ENCODE measurements at regions not wholly inside any gene's neighbourhood (a gene's known extent, or its start where the extent isn't known, plus 50 kb on each side); places are given as distances from the start of the nearest gene placed in this dataset.

DNA sequence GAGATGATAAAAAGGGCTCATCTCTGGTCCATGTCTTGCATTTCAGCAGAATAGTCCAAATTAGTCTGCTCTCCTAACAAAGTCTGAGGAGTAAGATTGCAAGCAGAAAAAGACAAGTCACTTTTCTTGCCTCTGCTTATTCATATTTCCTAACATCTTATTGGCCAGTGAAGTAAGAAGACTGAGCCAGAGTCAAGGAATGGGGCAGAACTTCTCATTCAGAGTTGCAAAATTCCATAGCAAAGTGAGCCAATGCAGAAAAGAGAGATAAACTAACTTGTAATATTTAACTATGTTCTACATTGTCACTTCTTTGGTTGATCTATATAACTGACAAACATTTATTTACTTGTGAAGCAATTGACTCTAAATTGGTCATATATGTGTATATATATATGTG lies 2304.0 kb downstream of the ARAP2 start:
- Histone ChIP-seq H3K27ac (ENCODE audit: low read length) (no peak overlapping the region), H3K36me3 (ENCODE audit: control insufficient read depth, insufficient read depth, low read length) (no peaks in the 10 kb centered on the region), H3K9me3 (ENCODE audit: control insufficient read depth, insufficient read depth, low read depth, low read length) (no peaks in the 10 kb centered on the region), H3K27me3 (ENCODE audit: control insufficient read depth, insufficient read depth, low read length) (no peaks in the 10 kb centered on the region), H3K4me3 (ENCODE audit: low read depth in 2 of 2, low read length in 2 of 2) (no peak overlapping the region), H3K4me1 (ENCODE audit: control insufficient read depth, insufficient read depth, low read length) (no peaks in the 10 kb centered on the region)
- POLR2A ChIA-PET = no interaction called here
- no peak for TF ChIP-seq POLR2AphosphoS5 (IDR thresholded peaks at IDR 0.05; ENCODE audit: low read depth, low read length)
- TF ChIP-seq, protein P1, sequence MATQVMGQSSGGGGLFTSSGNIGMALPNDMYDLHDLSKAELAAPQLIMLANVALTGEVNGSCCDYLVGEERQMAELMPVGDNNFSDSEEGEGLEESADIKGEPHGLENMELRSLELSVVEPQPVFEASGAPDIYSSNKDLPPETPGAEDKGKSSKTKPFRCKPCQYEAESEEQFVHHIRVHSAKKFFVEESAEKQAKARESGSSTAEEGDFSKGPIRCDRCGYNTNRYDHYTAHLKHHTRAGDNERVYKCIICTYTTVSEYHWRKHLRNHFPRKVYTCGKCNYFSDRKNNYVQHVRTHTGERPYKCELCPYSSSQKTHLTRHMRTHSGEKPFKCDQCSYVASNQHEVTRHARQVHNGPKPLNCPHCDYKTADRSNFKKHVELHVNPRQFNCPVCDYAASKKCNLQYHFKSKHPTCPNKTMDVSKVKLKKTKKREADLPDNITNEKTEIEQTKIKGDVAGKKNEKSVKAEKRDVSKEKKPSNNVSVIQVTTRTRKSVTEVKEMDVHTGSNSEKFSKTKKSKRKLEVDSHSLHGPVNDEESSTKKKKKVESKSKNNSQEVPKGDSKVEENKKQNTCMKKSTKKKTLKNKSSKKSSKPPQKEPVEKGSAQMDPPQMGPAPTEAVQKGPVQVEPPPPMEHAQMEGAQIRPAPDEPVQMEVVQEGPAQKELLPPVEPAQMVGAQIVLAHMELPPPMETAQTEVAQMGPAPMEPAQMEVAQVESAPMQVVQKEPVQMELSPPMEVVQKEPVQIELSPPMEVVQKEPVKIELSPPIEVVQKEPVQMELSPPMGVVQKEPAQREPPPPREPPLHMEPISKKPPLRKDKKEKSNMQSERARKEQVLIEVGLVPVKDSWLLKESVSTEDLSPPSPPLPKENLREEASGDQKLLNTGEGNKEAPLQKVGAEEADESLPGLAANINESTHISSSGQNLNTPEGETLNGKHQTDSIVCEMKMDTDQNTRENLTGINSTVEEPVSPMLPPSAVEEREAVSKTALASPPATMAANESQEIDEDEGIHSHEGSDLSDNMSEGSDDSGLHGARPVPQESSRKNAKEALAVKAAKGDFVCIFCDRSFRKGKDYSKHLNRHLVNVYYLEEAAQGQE (IDR thresholded peaks at IDR 0.05; ENCODE audit: insufficient read depth in 1 of 2, low read depth in 2 of 2, low read length in 1 of 2) = no peak
- TF ChIP-seq, protein P2, sequence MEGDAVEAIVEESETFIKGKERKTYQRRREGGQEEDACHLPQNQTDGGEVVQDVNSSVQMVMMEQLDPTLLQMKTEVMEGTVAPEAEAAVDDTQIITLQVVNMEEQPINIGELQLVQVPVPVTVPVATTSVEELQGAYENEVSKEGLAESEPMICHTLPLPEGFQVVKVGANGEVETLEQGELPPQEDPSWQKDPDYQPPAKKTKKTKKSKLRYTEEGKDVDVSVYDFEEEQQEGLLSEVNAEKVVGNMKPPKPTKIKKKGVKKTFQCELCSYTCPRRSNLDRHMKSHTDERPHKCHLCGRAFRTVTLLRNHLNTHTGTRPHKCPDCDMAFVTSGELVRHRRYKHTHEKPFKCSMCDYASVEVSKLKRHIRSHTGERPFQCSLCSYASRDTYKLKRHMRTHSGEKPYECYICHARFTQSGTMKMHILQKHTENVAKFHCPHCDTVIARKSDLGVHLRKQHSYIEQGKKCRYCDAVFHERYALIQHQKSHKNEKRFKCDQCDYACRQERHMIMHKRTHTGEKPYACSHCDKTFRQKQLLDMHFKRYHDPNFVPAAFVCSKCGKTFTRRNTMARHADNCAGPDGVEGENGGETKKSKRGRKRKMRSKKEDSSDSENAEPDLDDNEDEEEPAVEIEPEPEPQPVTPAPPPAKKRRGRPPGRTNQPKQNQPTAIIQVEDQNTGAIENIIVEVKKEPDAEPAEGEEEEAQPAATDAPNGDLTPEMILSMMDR (IDR thresholded peaks at IDR 0.05) = no peak
- no peak for TF ChIP-seq SIN3A (IDR thresholded peaks at IDR 0.05; ENCODE audit: borderline replicate concordance, insufficient read depth, low read depth, low read length)
- no peak for TF ChIP-seq TCF7L2 (IDR thresholded peaks at IDR 0.05; ENCODE audit: low read depth, low read length)
- no TSS peak for BruUV-seq (replicated peaks)
- in situ Hi-C loops (cut with HindIII; ENCODE audit: low pct_unique_long_range_greater_than_20kb, low sequenced_read_pairs) = no loop called here
- ATAC-seq = no peak
- no peak for DNase-seq (ENCODE audit: low read depth, low spot score)
- intact Hi-C loops (cut with micrococcal nuclease; ENCODE audit: unreplicated experiment) = no loop called here
- CTCF ChIA-PET = interaction anchor here (0.7 kb wide), 1 partner anchor 798 kb away, joined by 5 read pairs; no protein-coding TSS in a partner anchor

DNA sequence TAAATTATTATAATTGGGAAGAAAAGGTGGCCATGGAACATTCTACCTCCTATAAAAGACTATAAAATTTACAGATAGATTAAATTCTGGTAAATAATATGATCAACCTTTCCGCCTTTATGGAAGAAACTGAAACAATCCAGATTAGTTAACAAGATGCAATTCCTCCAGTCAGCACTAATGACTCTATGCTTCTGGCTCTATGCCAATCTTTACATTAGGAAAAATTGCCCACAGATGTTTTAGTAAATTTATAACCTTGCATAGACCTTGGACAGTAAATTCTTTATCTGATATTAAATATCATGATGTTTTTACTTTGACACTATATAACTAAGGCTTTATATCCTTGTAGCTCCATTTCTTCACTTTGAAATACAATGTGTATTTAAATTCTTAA lies 2302.5 kb downstream of the ARAP2 start:
- Histone ChIP-seq H3K4me3 (ENCODE audit: low read depth in 2 of 2, low read length in 2 of 2) (no peak overlapping the region), H3K27ac (ENCODE audit: low read length) (no peak overlapping the region), H3K27me3 (ENCODE audit: control insufficient read depth, insufficient read depth, low read length) (no peaks in the 10 kb centered on the region), H3K4me1 (ENCODE audit: control insufficient read depth, insufficient read depth, low read length) (no peaks in the 10 kb centered on the region), H3K9me3 (ENCODE audit: control insufficient read depth, insufficient read depth, low read depth, low read length) (no peaks in the 10 kb centered on the region), H3K36me3 (ENCODE audit: control insufficient read depth, insufficient read depth, low read length) (no peaks in the 10 kb centered on the region)
- ChIA-PET POLR2A (no interaction called here), CTCF (no interaction called here)
- no peak for DNase-seq (ENCODE audit: low read depth, low spot score)
- no TSS peak for BruUV-seq (replicated peaks)
- TF ChIP-seq, protein P2 (IDR thresholded peaks at IDR 0.05) = no peak
- TF ChIP-seq SIN3A (IDR thresholded peaks at IDR 0.05; ENCODE audit: borderline replicate concordance, insufficient read depth, low read depth, low read length) = no peak
- TF ChIP-seq, protein P1 (IDR thresholded peaks at IDR 0.05; ENCODE audit: insufficient read depth in 1 of 2, low read depth in 2 of 2, low read length in 1 of 2) = no peak
- in situ Hi-C loops (cut with HindIII; ENCODE audit: low pct_unique_long_range_greater_than_20kb, low sequenced_read_pairs) (no loop called here), intact Hi-C loops (cut with micrococcal nuclease; ENCODE audit: unreplicated experiment) (no loop called here)
- no peak for ATAC-seq

Measured in Panc1 (cell line).